Activated CD4-positive, alpha-beta T cell treated with anti-CD3 and anti-CD28 coated beads, Interleukin-2, amount 10 ng/mL, durations not matched to agents 7 days and 5 days (primary cell): ENCODE measurements at regions not wholly inside any gene's neighbourhood (a gene's known extent, or its start where the extent isn't known, plus 50 kb on each side); places are given as distances from the start of the nearest gene placed in this dataset.

Experiments used
- CTCF ChIA-PET: fragments of 350-600 bp; sonication (Branson Sonifier 250); formaldehyde crosslinking; loops from one replicate; lab custom pipeline; 2021; ENCODE audit warnings: antibody characterized with exemption; lab: Charles Lee
- POLR2A ChIA-PET: fragments of 350-600 bp; sonication (Branson Sonifier 250); formaldehyde crosslinking; loops from one replicate; lab custom pipeline; 2021; ENCODE audit warnings: antibody characterized with exemption; lab: Charles Lee
- DNase-seq: peaks from one replicate; pipeline ENCODE4 v3.0.0-alpha.2; 2020
- H3K27ac Mint-ChIP-seq: one replicate; pipeline ENCODE4 v1.8.0; 2021; ENCODE audit warnings: mild to moderate bottlenecking, moderate library complexity, mixed read lengths
- H3K27me3 Mint-ChIP-seq: one replicate; pipeline ENCODE4 v1.8.0; 2021; ENCODE audit warnings: mixed read lengths
- H3K36me3 Mint-ChIP-seq: one replicate; pipeline ENCODE4 v1.8.0; 2021; ENCODE audit warnings: low read depth, mixed read lengths
- H3K4me1 Mint-ChIP-seq: one replicate; pipeline ENCODE4 v1.8.0; 2021; ENCODE audit warnings: mixed read lengths
- H3K4me3 Mint-ChIP-seq: one replicate; pipeline ENCODE4 v1.8.0; 2021; ENCODE audit warnings: mild to moderate bottlenecking, moderate library complexity, mixed read lengths
- H3K9me3 Mint-ChIP-seq: one replicate; pipeline ENCODE4 v1.8.0; 2021; ENCODE audit warnings: mixed read lengths

GRCh38 chr14:34246206-34246605 lies 215.8 kb downstream of the SPTSSA start:
- H3K4me3 Mint-ChIP-seq: no peak overlapping the region
- POLR2A ChIA-PET: no interaction called here
- CTCF ChIA-PET: no interaction called here

GRCh38 chr14:34243401-34243800 lies 218.6 kb downstream of the SPTSSA start:
- Mint-ChIP-seq H3K9me3 (no peaks in the 10 kb centered on the region), H3K36me3 (no peaks in the 10 kb centered on the region), H3K4me3 (no peak overlapping the region), H3K4me1 (no peaks in the 10 kb centered on the region), H3K27me3 (peaks cover 21% of the 10 kb centered on the region), H3K27ac (no peak overlapping the region)
- ChIA-PET POLR2A (no interaction called here), CTCF (no interaction called here)
- no peak for DNase-seq

More at GRCh38 chr14:34246206-34246605, 215.8 kb downstream of the SPTSSA start:
- no peaks in the 10 kb centered on the region for H3K9me3 Mint-ChIP-seq
- H3K27ac Mint-ChIP-seq: no peak overlapping the region
- peaks cover 21% of the 10 kb centered on the region for H3K27me3 Mint-ChIP-seq
- H3K36me3 Mint-ChIP-seq: no peaks in the 10 kb centered on the region
- DNase-seq: no peak
- no peaks in the 10 kb centered on the region for H3K4me1 Mint-ChIP-seq

- Mint-ChIP-seq H3K27me3 (peaks cover 19% of the 10 kb centered on the region), H3K4me3 (no peak overlapping the region), H3K36me3 (no peaks in the 10 kb centered on the region), H3K4me1 (no peaks in the 10 kb centered on the region), H3K9me3 (no peaks in the 10 kb centered on the region), H3K27ac (no peak overlapping the region)
- CTCF ChIA-PET: no interaction called here
- DNase-seq: no peak
- POLR2A ChIA-PET: no interaction called here
These were observed 219.0 kb downstream of the SPTSSA start for GRCh38 chr14:34243001-34243400.

- no peak overlapping the region for H3K27ac Mint-ChIP-seq
- DNase-seq: no peak
- ChIA-PET CTCF (no interaction called here), POLR2A (no interaction called here)
- H3K4me3 Mint-ChIP-seq: no peak overlapping the region
- H3K36me3 Mint-ChIP-seq: no peaks in the 10 kb centered on the region
- no peaks in the 10 kb centered on the region for H3K4me1 Mint-ChIP-seq
- peaks cover 30% of the 10 kb centered on the region for H3K27me3 Mint-ChIP-seq
- no peaks in the 10 kb centered on the region for H3K9me3 Mint-ChIP-seq
These were observed 220.8 kb downstream of the SPTSSA start for GRCh38 chr14:34241185-34241711.

GRCh38 chr14:34238610-34239009 lies 223.4 kb downstream of the SPTSSA start:
- DNase-seq: no peak
- H3K4me3 Mint-ChIP-seq: no peak overlapping the region
- peaks cover 30% of the 10 kb centered on the region for H3K27me3 Mint-ChIP-seq
- POLR2A ChIA-PET: no interaction called here
- H3K36me3 Mint-ChIP-seq: no peaks in the 10 kb centered on the region
- no peaks in the 10 kb centered on the region for H3K9me3 Mint-ChIP-seq
- no peaks in the 10 kb centered on the region for H3K4me1 Mint-ChIP-seq
- no peak overlapping the region for H3K27ac Mint-ChIP-seq
- CTCF ChIA-PET: no interaction called here

GRCh38 chr14:34237677-34238076 lies 224.4 kb downstream of the SPTSSA start:
- ChIA-PET POLR2A (no interaction called here), CTCF (interaction anchor here (0.6 kb wide), 1 partner anchor 8 kb away, joined by 3 read pairs; no protein-coding TSS in a partner anchor)
- Mint-ChIP-seq H3K4me1 (no peaks in the 10 kb centered on the region), H3K27ac (no peak overlapping the region), H3K9me3 (no peaks in the 10 kb centered on the region), H3K4me3 (no peak overlapping the region), H3K36me3 (no peaks in the 10 kb centered on the region), H3K27me3 (peaks cover 30% of the 10 kb centered on the region)
- DNase-seq: no peak

- Mint-ChIP-seq H3K9me3 (no peaks in the 10 kb centered on the region), H3K4me3 (no peak overlapping the region), H3K27ac (no peak overlapping the region), H3K4me1 (no peaks in the 10 kb centered on the region), H3K27me3 (peaks cover 27% of the 10 kb centered on the region), H3K36me3 (no peaks in the 10 kb centered on the region)
- POLR2A ChIA-PET: no interaction called here
- CTCF ChIA-PET: no interaction called here
- DNase-seq: no peak
These were observed 225.0 kb downstream of the SPTSSA start for GRCh38 chr14:34237081-34237480.

GRCh38 chr14:34235643-34236300 lies 226.3 kb downstream of the SPTSSA start:
- CTCF ChIA-PET: interaction anchor here (0.6 kb wide), 1 partner anchor 27 kb away, joined by 3 read pairs; no protein-coding TSS in a partner anchor

GRCh38 chr14:34234258-34234657 lies 227.8 kb downstream of the SPTSSA start:
- Mint-ChIP-seq H3K4me1 (no peaks in the 10 kb centered on the region), H3K4me3 (no peak overlapping the region), H3K27ac (no peak overlapping the region), H3K36me3 (no peaks in the 10 kb centered on the region), H3K27me3 (peaks cover 21% of the 10 kb centered on the region), H3K9me3 (no peaks in the 10 kb centered on the region)
- no peak for DNase-seq
- POLR2A ChIA-PET: no interaction called here
- CTCF ChIA-PET: no interaction called here

More at GRCh38 chr14:34235643-34236300, 226.3 kb downstream of the SPTSSA start:
- Mint-ChIP-seq H3K27ac (no peak overlapping the region), H3K4me1 (no peaks in the 10 kb centered on the region), H3K36me3 (no peaks in the 10 kb centered on the region), H3K9me3 (no peaks in the 10 kb centered on the region), H3K27me3 (peaks cover 21% of the 10 kb centered on the region), H3K4me3 (no peak overlapping the region)
- POLR2A ChIA-PET: no interaction called here
- no peak for DNase-seq

- Mint-ChIP-seq H3K36me3 (no peaks in the 10 kb centered on the region), H3K4me3 (no peak overlapping the region), H3K27me3 (peaks cover 20% of the 10 kb centered on the region), H3K27ac (no peak overlapping the region), H3K9me3 (no peaks in the 10 kb centered on the region), H3K4me1 (no peaks in the 10 kb centered on the region)
- CTCF ChIA-PET: no interaction called here
- DNase-seq: no peak
- POLR2A ChIA-PET: no interaction called here
These were observed 228.4 kb downstream of the SPTSSA start for GRCh38 chr14:34233619-34234018.

- H3K4me1 Mint-ChIP-seq: peaks cover 2% of the 10 kb centered on the region
- no peaks in the 10 kb centered on the region for H3K36me3 Mint-ChIP-seq
- ChIA-PET CTCF (no interaction called here), POLR2A (no interaction called here)
- peaks cover 22% of the 10 kb centered on the region for H3K27me3 Mint-ChIP-seq
- DNase-seq: no peak
- no peak overlapping the region for H3K4me3 Mint-ChIP-seq
- no peak overlapping the region for H3K27ac Mint-ChIP-seq
- H3K9me3 Mint-ChIP-seq: no peaks in the 10 kb centered on the region
These were observed 229.2 kb downstream of the SPTSSA start for GRCh38 chr14:34232790-34233189.

- H3K36me3 Mint-ChIP-seq: no peaks in the 10 kb centered on the region
- DNase-seq: no peak
- no peak overlapping the region for H3K4me3 Mint-ChIP-seq
- H3K27me3 Mint-ChIP-seq: peaks cover 14% of the 10 kb centered on the region
- CTCF ChIA-PET: no interaction called here
- no peaks in the 10 kb centered on the region for H3K9me3 Mint-ChIP-seq
- H3K4me1 Mint-ChIP-seq: peaks cover 3% of the 10 kb centered on the region
- POLR2A ChIA-PET: no interaction called here
- no peak overlapping the region for H3K27ac Mint-ChIP-seq
These were observed 230.4 kb downstream of the SPTSSA start for GRCh38 chr14:34231626-34232025.

GRCh38 chr14:34229140-34229539 lies 232.9 kb downstream of the SPTSSA start:
- POLR2A ChIA-PET: interaction anchor here (0.5 kb wide), 1 partner anchor 110 kb away, joined by 5 read pairs; no protein-coding TSS in a partner anchor
- H3K27ac Mint-ChIP-seq: no peak overlapping the region
- H3K36me3 Mint-ChIP-seq: no peaks in the 10 kb centered on the region
- CTCF ChIA-PET: interaction anchor here (0.6 to 1.8 kb wide), 3 partner anchors 8 to 391 kb away, joined by 3 to 6 read pairs (median 4); no protein-coding TSS in a partner anchor
- H3K4me3 Mint-ChIP-seq: no peak overlapping the region
- peaks cover 3% of the 10 kb centered on the region for H3K4me1 Mint-ChIP-seq
- no peak for DNase-seq
- no peaks in the 10 kb centered on the region for H3K9me3 Mint-ChIP-seq
- H3K27me3 Mint-ChIP-seq: peaks cover 14% of the 10 kb centered on the region
